Activated CD4-positive, alpha-beta T cell treated with anti-CD3 and anti-CD28 coated beads, Interleukin-2, amount 50 U/mL, for 48 hours (primary cell): ENCODE measurements at regions not wholly inside any gene's neighbourhood (a gene's known extent, or its start where the extent isn't known, plus 50 kb on each side); places are given as distances from the start of the nearest gene placed in this dataset.
"Not testable (repeated sequence)": the region's sequence is repeated elsewhere in the genome, so short reads cannot be mapped to it uniquely, and the experiment has no call there.

Experiments used
- DNase-seq, 2 experiments: peaks; one replicate each; pipeline ENCODE4 v3.0.0-alpha.2; 2020

DNA sequence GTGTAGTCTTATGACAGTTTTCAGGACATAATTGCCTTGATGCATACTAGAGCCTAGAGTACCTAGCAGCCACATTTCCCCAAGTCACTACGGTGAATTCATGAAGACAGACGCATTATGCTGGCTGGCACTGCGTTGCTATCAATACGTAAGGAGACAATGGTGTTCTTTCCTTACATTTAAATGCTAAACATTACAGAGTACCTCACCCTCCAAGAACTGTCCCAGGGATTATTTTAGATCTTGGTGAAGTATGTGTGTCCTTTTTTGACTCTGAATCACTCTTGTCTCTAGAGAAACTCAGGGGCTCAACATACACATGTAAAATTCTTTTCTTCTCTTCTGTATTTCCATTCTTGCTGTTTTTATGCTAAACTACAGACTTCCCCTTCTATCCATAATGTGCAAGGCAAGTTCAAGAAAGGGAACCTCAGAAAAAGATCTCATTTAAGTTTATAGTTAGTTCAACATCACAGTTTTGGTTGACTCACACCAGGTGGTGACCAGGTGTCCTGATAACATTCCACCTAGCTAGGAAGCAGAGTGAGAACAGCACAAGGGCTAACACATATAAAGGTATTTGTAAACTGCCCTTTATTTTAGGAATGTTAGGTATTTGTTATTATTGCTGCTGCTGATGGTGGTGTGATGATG, 212.4 kb upstream of the HNRNPA3 start:
- no peak for DNase-seq

DNA sequence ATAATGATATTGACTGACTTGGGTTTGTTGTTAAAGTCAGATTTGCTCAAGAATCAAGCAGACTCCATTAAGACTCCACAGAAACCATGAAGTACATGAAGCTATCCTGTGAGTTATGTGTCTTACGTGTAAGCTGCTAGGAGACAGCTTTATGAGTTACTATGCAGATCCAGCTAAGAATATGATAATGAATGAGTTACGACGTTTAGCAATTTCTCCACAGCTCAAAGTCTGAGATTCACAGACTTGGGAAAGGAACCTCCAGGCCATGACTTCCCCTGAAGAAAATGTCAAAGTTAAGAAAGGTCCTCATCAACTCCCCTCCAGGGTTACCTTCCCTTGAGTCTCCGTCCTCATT, 211.9 kb upstream of the HNRNPA3 start:
- DNase-seq, result no peak

DNA sequence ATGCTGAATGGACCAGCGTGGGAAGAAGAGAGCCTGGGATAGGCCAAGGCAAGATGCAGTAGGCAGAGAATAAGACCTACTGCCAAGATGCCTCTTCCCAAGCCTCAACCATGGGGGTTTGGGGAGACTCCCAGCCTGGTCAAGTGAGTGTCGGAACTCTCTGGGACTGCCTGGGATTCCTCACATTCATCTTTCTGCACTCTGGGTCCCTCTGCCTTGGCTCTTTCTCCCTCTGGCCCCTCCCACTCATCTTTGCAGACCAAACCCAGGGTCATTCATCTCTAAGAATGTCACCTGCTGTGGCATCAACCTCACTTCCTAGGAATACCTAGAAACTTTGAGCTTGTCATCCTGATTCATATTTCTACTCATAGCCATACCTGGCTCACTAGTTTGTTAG, 211.3 kb upstream of the HNRNPA3 start:
- DNase-seq, result no peak

DNA sequence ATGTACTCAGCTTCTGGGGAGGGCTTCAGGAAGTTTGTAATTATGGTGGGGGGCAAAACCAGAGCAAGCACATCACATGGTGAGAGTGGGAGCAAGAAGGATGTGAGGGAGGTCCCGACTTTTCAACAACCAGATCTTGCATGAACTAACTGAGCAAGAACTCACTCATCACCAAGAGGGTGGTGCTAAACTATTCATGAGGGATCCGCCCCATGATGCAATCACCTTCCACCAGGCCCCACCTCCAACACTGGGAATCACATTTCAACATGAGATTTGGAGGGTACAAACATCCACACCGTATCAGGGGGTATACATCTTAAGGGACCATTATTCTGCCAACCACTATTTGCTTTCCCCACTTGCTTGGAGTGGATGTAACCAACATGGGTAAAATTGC, 209.6 kb upstream of the HNRNPA3 start:
- DNase-seq, result no peak

DNA sequence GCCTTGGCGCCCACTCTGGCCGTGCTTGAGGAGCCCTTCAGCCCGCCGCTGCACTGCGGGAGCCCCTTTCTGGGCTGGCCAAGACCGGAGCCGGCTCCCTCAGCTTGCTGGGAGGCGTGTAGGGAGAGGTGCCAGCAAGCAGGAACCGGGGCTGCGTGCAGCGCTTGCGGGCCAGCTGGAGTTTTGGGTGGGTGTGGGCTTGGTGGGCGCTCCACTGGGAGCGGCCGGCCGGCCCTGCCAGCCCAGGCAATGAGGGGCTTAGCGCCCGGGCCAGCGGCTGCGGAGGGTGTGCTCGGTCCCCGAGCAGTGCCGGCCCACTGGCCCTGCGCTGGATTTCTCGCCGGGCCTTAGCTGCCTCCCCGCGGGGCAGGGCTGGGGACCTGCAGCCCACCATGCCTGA, 204.9 kb upstream of the HNRNPA3 start:
- DNase-seq, result not testable (repeated sequence)

DNA sequence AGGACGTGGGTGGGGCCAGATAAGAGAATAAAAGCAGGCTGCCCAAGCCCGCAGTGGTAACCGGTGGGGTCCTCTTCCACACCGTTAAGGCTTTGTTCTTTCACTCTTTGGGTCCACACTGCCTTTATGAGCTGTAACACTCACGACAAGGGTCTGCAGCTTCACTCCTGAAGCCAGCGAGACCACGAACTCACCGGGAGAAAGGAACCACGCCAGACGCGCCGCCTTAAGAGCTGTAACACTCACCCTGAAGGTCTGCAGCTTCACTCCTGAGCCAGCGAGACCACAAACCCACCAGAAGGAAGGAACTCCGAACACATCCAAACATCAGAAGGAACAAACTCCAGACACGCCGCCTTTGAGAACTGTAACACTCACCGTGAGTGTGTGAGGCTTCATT, 203.9 kb upstream of the HNRNPA3 start:
- not testable (repeated sequence) for DNase-seq

DNA sequence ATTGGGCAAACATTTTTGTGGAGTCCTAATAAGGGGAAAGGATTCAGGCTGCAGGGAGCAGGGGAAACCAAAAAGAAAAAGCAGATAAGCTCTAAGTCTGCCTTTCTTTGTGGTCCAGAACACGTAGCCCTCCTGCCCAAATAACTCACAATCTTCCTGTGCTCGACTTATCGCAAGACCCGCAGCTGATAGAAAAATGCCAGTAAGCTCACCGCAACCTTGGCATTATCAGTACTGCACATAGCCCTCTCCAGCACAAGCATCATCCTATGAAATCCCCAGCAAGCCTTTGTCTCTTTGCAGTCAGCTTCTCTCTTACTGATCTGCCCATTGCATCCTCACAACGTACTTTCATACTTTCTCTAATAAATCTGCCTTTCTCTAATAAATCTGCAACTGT, 202.4 kb upstream of the HNRNPA3 start:
- DNase-seq, result no peak

DNA sequence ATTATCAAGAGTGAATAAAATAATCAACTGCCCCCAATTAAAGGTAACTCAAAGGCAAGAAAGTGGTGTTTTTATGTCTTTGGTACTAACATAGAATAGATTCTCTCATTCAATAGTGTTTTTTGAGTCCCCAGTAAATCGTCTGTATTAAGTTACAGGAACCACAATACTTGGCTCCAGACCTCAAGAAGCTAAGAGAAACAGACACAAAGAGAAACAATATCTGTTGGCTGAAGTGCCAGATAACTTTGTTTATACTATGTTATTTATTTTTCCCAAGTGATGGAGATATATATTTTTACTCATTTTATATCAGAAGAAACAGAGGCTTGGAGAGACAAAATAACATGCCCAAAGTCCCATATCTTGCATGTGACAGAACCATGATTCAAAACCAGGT, 201.7 kb upstream of the HNRNPA3 start:
- no peak for DNase-seq

DNA sequence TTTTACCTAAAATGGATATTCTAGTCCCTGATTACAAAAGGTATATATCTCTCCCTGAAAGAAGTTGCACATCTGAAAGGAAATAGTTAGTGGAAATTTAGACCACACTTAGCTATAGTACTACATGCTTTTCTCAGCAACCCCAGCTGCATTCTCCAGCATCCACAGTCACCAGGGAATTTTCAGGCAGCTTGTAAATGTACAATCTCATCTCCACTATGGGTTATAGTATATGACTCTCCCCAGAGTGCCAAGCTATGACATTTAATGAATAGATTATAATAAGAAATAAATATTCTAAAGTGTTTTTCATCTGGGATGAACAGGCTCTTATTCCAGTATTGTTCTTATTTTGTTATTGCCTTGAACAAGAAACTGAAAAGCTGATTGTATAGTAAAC, 197.6 kb upstream of the HNRNPA3 start:
- DNase-seq, result no peak

DNA sequence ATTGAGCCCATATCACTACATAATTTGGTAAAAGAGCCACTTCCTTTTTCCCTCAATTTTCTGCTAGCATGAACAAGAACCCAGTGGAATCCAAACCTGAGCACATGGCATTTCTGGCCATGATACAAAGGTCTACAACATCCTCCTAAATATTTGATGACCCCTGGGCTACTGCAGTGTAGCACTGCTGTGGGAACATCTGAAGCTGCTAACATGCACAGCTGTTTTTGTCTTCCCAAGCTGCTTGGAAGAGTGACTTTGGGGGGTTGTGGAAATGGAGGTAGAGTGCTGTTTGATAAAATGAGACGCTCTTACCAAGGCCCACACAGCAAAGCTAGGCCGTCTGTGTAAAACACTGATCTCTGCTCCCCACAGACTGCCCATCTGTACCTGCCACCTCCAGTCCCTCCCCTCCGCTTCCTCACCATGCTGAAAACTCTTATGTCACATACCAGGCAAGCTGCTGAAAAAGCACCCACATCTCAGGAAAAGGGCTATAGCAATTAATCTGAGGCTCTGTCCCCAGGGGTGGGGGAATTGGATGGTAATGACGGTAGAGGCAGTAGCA, 197.2 kb upstream of the HNRNPA3 start:
- no peak for DNase-seq

DNA sequence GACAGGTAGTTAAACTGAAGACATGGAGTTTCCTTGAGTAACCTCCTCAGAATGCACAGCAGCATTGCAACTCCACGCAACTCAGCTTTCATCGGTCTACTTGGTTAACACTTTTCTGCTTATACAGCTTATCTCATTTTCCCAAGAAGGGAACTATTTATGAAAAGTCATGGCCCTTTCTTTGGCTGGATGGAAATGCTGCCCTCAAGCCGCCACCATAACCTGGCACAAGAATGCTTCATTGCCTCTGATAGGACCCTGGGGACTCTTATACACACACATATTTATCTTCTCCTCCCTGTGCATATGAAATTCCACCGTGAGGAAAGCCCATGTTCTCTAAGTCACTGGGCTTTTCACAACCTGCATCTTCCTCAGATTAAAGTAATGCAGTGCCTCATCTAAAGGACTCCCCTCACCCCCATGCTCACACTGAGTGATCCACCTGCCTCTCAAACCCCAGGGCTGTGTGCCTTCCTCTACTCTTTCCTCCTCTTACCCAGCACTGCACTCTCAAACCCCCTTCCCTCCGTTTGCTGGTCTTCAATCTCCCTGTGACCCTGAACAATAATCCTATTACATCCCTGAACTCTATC, 192.0 kb upstream of the HNRNPA3 start:
- DNase-seq, result no peak

DNA sequence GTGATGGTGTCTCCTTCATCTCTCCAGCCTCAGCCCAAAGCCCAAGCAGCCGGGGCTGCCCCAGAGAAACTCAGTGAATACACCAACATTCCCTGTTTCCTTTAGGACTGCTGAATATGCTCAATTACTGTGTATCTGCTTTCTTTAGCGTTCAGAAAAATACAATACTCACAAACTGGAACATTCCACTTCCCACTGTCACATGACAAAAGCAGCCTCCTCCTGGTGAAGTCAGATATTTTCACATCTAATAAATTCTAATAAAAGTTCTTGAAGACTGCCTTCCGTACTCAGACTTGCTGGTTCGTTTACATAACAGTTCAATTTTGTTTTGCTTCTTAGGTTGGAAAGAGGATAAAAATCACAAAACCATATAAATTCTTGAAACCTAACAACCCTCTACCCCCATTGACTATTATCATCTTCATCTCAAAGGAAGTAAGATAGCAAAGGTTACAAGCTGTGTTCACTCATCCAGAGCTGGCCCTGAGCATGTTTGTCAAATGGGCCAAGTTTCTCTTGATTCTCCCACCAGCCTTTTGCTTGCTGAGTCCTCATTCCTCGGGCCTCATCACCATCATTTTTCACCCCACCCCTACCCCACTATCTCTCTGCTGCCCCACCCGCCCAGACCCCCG, 190.8 kb upstream of the HNRNPA3 start:
- no peak for DNase-seq

DNA sequence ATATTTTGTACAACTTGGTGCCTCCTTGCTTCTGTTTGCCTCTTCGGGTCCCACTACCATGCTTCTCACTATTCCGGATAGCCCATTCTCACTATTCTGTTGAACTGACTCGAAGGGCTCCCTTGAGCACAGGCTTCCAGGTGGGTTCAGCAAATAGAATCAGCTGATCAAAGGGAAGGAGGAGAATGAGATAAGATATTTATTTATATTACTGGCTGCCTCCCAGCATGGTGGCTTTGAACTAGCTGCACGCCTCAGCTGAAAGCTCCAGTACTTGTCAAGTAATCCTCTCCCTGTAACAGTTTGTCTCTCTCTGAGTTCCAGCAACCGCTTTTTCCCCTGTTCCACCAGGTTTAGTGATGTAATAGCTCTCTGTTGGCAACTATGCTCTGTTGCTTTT, 187.8 kb upstream of the HNRNPA3 start:
- DNase-seq, result no peak

DNA sequence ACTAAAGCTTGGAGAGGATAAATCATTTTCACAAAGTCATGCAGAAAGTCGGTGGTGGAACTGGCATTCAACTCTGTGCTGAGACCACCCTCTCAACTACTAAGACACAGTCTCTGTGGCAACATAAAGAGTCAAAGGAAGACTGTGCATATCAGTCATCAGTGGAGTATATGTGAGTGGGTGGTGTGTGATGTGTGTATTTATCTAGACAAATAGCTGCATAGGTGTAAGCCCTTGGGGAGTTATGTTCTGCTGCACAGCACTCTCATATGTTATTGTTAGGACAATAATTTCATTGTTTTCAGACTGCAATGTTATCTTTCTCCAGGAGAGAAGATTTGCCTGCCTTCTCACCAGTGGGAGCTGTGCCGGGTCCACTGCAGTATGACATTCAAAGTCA, 186.3 kb upstream of the HNRNPA3 start:
- DNase-seq, result no peak

DNA sequence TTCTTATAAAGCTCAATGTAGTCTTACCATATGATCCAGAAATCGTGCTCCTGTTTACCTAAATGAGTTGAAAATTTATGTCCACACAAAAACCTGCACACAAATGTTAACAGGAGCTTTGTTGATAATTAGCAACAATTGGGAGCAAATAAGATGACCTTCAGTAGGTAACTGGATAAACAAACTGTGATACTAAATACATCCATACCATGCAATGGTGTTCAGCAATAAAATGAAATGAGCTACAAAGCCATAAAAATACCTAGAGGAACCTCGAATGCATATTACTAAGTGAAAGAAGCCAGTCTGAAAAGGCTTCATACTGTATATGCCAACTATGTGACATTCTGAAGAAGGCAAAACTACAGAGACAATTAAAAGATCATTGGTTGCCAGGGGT, 185.6 kb upstream of the HNRNPA3 start:
- no peak for DNase-seq

DNA sequence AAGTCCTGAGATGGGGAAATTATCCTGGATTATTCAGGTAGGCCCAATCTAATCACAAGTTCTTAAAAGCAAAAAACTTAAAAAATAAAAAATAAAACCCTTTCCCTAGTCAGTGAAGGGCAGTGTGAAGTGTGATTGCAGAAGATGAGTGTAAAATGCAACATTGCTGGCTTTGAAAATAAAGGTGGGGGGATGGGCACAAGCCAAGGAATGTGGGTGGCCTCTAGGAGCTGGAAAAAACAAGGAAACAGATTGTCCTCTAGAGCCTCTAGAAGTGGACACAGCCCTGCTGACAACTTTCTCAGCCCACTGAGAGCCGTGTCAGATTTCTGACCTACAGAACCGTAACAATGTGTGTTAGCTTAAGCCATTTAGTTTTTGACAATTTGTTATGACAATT, 184.3 kb upstream of the HNRNPA3 start:
- DNase-seq, result no peak

DNA sequence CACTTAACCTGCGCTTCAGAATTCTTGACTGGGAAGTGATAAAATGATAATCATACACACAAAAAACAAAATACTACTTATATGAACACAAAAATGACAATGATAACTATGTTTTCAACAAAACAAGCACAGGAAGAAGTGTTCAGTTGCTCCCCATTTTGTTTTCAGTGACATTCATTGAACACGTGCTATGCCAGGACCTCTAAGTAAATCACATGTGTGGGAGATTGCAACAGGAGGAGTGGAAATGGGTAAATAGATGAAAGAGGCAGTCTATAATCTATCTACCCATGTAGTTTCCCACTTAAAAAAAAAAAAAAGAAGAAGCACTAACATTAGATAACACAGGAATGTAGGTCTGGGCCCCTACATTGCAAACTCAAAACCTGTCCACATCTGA, 183.5 kb upstream of the HNRNPA3 start:
- DNase-seq, result no peak

DNA sequence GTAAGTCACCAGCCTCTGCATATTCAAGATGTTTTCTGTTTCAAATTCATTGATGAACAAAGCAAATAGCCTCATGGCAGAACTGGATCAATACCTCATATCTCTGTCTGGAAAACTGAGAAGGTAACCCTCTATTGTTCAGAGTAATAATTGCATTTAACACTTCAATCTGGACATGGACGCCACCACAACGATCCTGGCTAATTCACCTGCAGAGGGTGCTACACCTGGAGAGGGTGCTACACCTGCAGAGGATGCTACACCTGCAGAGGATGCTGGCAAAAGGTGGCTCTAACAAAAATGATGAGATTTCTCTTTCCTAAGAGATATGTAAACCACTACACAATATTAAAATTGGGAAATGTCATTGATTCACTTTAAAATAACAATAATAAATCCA, 183.1 kb upstream of the HNRNPA3 start:
- no peak for DNase-seq

DNA sequence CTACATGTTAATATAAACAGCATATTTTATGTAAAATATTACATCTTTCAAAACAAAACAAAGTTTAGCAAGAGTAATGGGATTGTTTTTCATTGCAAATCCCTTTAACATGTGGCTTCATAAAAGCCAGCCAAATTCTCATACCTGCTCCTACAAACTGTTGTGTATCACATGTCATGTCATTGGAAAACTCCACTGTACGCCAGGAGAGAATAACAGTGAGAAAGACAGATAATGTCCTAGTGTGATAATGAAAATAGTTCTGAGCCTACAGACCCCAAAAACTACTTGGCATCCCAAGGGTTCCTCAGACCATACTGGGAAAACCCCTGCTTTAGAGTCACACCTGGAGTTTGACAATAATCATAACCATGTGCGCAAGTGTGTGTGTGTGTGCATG, 182.7 kb upstream of the HNRNPA3 start:
- no peak for DNase-seq

DNA sequence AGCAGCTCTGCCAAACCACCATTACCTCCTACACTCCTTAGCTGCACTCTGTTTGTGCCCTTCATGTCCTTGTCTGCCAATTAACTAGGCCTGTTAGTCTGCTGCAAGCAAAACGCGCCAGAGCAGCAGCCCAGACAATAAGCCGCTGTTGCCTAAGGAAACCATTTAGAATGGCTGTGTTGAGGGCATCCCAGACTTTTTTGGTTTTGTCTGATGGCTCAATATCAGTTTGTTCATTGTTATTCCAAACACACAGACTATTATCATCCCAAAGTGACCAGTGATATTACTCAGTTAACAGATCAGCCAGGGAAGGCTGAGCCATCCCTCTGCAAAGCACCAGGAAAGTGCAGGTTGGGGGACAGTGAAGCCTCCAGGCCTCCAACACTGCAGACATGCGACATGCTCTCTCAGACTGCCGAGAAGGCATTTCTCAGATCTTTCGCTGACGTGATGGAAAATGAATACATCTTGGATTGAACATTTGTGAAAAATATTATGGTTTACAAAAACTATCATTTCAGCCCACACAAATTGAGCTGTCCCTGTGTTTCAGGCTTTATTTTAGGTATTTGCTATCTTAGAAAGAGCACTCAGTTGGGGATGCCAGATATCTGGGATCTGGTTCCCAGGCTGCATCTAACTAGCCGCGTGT, 182.0 kb upstream of the HNRNPA3 start:
- DNase-seq, result no peak

DNA sequence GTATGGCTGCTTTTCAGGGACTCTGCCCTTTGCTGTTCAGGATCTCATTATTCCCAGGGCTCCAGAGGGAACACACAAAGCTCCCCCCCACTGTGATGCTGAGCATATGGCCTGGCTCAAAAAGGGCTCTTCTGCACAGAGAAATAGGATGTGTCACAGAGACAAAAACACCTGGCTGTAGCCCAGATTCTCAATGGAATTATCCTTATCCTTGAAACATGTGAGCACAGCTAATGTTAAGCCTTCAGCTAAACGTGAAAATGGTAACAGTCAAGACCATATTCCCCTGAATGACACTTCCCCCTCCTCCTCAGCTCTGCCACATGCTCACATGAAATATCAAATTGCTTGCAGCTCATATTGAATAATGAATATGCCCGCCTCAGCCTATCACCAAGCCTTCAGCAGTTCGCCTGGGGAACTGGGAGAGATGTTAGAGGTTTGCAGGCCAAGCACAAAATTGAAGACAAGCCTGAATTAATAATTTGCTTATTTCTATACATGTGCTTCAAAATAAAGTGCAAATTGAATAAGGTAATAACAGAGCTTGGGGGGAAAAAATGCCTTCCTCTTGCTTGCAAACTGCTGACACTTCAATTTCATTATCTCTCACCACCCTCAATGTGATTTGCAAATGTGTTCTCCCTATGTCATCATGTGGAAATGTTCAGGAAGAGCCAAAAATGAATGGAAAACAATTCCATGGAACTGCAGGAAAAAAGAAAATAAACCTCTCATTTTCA, 181.0 kb upstream of the HNRNPA3 start:
- DNase-seq, result no peak

DNA sequence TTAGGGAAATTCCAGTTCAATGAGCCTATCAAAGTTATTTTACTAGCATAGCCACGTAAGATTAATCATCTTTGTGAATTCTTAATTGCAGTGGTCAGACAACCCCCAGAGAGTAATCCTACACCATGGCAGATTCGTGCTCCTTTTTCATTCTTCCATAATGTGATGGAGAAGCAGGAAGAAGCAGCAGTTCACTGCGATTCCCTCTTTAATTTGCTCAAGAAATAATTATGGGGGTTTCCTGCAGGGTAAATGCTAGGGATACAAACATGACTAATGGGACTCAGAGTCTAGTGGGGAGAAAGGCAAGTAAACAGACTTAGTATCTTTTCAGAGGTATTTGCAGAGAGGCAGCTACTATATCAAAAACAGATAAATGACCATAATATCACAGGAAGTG, 175.8 kb upstream of the HNRNPA3 start:
- DNase-seq, result no peak

DNA sequence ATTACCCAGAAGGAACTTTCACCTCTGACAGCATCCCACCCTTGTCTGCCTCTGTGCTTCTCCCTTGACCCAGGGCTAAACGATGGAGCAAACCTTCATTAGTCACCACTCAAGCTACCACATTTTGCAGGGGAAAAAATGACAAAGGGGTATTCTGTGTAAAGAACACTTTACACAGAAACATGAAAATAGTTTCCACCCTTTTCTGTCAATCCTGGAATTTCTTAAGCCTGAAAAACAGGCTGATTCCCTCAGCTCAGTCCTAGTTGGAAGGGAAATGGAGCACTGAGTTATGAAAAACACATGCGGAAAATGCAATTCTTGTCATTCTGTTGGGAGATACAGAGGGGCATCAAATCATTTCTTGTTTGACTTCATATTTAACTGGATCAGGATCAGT, 175.0 kb upstream of the HNRNPA3 start:
- no peak for DNase-seq
